GM21576 (cell line): ENCODE measurements at regions not wholly inside any gene's neighbourhood (a gene's known extent, or its start where the extent isn't known, plus 50 kb on each side); places are given as distances from the start of the nearest gene placed in this dataset.

Experiments used
- ATAC-seq: cut with Tn5 transposase; IDR thresholded peaks from one replicate; pipeline ENCODE4 v1.9.1; 2021; ENCODE audit warnings: mild to moderate bottlenecking, moderate library complexity; ENCODE audit not compliant: unreplicated experiment

DNA sequence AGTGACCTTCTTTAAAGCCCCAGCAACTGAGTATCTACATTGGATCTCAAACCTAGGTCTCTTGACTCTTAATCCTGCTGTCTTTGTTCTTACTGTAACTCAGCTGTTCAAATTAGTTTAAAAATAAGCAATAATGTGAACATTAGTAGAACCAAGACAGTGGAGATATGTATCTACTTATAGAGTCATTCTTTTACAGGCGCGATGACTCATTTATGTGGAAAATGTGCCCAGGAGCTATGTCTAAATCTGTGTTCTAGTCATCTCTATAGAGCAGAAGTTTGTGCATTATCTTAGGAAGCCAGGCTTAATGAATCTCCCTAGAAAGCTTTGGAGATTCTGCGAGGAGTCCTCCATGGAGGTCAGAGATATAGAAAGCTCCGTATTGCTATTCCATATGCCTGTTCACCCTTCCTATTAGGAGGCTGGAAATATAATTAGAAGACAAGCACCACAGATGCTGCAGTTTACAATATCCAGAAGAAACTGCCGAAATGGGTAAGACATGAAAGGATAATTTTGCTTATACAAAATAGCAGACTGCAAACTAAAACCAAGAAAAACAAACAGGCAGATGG is 211.6 kb downstream of the TRIB2 start:
- no peak for ATAC-seq

- ATAC-seq: no peak
These were observed 212.2 kb downstream of the TRIB2 start for GRCh38 chr2:12928775-12929401.

DNA sequence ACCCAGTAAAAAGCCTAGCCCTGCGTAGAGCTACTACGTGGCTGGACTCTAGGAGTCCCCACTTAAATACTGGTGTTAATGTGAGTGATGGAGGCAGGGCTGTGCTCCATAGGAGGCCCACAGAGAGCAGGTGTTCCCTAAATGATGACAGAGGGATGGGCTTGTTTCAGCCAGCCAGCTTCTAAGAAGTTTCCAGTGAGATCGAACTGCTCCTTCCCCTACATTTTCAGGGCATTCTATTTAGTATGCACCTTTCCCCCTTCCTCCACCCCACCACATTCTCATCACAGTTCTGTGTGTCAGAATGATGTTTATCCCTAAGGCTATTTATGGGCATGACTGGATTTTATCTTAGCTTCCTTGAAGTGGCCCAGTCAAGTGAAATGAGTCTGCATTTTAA is 213.0 kb downstream of the TRIB2 start:
- ATAC-seq: no peak

DNA sequence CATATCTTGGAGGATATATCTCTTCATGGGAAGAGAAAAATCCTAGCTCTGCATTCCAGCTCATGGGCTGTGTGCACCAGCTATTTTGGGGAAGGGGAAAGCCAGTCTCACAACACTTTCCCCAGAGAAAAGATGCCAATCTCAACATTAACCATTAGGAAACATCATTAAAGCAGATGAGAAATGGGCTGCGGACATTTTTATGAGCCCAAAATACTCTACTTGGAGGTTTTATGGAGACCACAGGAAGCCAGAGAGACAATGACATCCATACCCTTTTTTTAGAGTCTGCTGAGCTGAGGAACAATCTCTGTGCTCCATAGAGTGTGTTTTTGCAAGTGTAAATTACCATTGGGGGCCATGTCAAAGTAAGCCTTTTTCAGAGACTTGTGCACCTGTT is 213.7 kb downstream of the TRIB2 start:
- no peak for ATAC-seq

GRCh38 chr2:12931186-12931844 is 214.6 kb downstream of the TRIB2 start:
- no peak for ATAC-seq

- ATAC-seq: no peak
These were observed 215.5 kb downstream of the TRIB2 start for GRCh38 chr2:12932192-12932591.

DNA sequence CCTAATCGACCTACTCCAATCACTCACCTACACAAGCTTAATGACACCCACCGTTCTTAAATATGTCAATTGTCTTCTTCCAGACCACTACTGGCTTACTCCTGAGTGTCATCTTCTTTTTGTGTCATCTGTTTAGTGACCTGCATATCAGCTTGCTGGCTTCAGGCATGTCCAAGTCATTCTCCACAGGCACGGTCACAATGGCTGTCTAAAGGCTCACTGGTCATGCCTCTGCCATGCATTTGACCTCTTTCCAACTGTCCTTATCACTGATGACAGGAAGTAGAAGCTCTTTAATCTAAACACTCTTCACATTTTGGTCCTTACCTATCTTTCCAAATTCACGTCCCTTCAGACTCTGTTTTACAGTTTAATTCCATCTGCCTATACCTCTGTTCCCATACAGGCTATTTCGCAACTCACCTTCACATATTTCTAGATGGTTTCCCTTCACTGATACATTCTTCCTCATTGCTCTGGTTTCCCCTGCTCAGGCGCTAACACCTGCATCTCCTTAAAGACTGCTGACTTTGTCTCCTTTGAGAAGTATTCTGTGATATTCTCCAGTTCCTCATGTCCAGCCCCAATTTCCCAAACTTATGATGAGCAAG is 217.5 kb downstream of the TRIB2 start:
- no peak for ATAC-seq

DNA sequence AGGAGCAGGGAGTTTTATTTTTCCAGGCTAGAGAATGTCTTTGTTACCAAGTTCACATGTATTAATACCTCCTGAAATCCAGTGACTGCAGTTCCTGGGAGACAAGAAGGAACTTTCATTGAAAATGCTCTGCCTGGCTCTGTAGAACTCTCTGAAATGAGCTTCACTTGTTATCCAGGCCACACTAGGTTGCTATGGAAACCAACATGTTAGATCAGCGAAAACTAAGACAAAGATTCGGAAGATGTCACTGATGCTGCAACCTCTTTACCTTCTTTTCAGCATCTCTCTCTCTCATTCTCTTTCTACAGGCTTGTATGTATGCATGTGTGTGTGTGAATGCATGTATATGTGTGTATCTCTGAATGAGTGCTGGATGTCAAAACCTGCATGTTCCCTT is 218.5 kb downstream of the TRIB2 start:
- no peak for ATAC-seq

- ATAC-seq: no peak
These were observed 219.1 kb downstream of the TRIB2 start for GRCh38 chr2:12935796-12936195.

DNA sequence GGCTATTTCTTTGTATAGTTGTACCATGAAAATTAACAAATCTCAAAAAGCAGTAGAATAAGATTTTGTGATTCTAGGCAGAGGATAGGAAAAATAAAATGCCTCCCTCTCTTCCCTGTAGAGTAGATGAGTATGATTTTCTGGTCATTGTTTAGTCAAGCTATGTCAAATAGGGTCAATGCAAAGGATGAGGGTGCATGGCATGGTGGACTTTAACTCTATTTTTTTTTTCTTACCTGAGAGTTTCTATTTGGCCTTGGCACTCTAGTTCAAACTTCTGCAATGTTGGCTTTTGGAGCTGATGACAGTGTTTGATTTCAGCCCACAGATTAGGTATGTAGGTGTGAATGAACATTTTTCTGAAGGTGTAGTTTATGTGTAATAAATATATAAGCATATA is 224.5 kb downstream of the TRIB2 start:
- ATAC-seq: no peak

GRCh38 chr2:12948231-12948960 is 231.7 kb downstream of the TRIB2 start:
- ATAC-seq: peak; percentile 17

- ATAC-seq: peak; percentile 53
These were observed 232.2 kb downstream of the TRIB2 start for GRCh38 chr2:12948961-12949353.

DNA sequence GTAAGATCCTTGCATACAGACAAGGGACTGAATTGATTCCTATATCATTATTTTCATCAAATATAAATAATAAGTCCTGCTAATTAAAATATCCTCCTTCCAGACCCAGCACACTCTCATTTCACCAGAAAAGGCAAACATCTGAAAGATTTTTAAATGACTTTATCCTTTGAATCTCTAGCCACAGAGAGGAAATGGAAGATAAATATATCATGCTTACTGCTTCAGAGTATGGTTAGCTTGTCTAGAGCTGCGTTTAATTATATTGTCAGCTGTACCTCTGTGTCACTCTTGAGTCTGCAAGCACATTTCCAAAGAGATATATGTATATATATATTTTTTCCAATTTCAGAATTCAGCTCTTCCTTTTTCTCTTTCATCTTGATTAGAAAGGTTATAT is 232.7 kb downstream of the TRIB2 start:
- no peak for ATAC-seq

DNA sequence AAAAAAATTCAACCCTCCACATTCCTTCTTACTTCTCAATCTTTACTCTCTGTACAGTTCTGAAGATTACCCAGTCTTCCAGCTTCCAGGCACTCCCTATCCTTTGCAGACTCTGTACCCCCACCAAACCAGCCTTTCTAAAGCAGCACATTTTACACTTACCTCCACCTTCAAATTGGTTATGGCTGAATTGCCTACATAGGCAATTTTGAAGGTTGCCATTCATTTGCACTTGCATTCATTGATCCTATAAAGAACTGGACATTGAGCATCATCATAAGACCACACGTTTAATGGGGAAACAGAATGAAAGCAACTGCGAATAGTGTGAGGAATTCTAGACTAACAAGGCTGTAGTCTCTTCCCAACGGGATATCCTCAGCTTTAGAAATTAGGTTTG is 233.4 kb downstream of the TRIB2 start:
- ATAC-seq: no peak

DNA sequence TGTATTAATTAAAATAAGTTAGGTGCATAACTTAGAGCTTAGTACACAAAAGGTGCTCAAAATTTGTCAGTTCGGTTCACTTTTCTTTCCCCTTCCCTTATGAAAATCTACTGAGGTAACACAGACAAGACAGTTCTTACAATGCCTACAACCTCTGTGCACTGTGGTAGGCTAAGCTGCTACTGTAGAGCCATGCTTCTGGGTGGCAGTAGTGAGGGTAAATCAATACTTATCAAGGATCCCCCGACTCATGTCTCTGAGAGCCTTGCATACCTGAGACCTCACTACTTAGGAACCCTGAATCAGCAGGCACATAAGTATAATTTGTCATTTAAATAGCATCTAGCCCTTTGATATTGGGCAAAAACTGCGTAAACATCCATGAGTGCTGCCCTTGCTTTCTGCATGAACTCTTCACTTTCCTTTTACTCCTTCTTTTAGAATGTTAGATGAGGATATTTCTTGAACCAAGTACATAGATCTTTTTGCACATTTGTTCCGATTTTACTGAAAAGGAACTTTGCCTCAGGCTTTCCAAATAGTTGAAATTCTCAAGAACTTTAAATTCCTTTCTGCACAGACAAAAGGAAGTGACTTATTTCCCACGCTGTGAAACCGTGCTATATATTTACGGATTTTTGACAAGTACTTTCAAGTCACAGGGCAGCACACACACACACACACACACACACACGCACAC is 234.4 kb downstream of the TRIB2 start:
- no peak for ATAC-seq

DNA sequence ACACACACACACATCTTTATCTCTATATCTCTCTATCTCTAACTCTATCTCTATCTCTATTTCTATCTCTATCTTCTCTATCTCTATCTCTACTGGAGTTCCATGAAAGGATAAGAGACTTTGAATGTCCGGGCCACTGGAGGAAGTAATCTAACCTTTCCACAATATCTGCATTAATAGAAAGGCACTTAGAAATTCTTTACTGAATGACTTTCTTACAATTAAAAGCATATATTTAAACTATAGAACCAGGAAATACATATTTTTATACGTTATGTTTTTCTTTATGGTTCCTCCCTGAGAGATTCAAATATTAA is 234.9 kb downstream of the TRIB2 start:
- no peak for ATAC-seq

DNA sequence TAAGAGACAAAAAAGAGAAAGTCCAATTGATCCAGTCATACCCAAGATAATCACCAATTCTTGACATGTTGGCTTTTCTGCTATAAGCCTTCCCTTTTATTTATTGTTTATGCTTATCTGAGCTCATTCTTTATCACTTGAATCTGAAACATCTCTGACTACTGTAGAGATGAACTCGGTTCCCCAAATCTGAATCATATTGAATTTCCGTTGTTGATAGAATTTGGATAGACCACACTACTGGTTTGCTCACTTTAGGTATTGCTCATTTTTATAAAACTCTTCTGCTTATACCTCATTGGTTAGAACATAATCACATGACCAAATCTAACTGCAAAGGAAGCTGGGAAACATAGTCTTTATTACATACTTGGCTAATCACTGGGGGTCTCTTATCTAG is 236.9 kb downstream of the TRIB2 start:
- no peak for ATAC-seq

DNA sequence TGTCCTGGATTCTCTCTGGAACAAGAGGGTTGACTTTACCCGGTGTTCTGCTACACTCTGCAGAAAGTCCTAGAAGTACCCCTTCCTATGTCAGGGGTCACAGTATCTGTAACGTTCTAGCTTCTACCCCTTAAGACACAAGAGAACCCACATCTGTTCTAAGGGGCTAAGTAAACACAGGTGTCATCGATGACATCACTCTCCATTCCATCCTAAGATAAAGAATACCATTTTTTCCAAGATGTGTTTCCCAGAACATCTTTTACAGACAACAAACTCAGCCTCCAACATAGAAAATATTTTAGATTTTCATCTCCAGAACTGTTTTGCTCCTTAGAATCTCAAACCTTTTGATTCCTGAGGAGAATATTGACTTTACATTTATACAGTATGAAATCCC is 239.1 kb downstream of the TRIB2 start:
- no peak for ATAC-seq

GRCh38 chr2:12957251-12957650 is 240.5 kb downstream of the TRIB2 start:
- no peak for ATAC-seq

DNA sequence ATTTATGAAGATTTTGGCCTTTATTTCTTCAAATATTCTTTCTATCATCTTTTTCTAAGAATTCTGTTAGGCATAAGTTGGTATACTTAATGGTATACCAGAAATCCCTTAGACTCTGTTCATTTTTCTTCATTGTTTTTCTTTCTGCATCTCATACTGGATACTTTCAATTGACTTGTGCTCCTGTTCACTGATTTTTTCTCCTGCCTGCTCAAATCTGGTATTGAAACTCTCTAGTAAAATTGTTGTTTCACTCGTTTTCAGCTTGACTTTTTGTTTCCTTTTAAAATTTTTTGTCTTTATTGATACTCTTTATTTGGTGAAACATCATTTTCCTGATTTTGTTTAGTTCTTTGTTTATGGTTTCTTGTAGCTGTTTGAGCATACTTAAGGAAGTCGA is 243.2 kb downstream of the TRIB2 start:
- ATAC-seq: no peak

- no peak for ATAC-seq
These were observed 243.9 kb downstream of the TRIB2 start for GRCh38 chr2:12960671-12961070.
